Body of pancreas (tissue), 4 donors: ENCODE measurements at regions not wholly inside any gene's neighbourhood (a gene's known extent, or its start where the extent isn't known, plus 50 kb on each side); places are given as distances from the start of the nearest gene placed in this dataset.

Experiments used
- CTCF ChIP-seq, 7 experiments: fragments of 450-650 bp in 4 of 7; fragments of 200-600 bp in 3 of 7; sonication (generic) in 3 of 7; IDR thresholded peaks; one replicate each; pipeline ENCODE4 v1.5.1; 2016 to 2019; ENCODE audit warnings: antibody characterized with exemption in 7 of 7
- POLR2A ChIP-seq, 3 donors: fragments of 450-650 bp; IDR thresholded peaks; one replicate each; pipeline ENCODE4 v1.6.1; 2016; ENCODE audit warnings: antibody characterized with exemption in 3 of 3, mild to moderate bottlenecking in 2 of 3

GRCh38 chr6:93621442-93621841, 202.1 kb upstream of the EPHA7 start:
- no peak for TF ChIP-seq CTCF (IDR thresholded peaks at IDR 0.05)
- TF ChIP-seq POLR2A (IDR thresholded peaks at IDR 0.05): no peak
